ENCODE measurements at regions not wholly inside any gene's neighbourhood (a gene's known extent, or its start where the extent isn't known, plus 50 kb on each side); places are given as distances from the start of the nearest gene placed in this dataset.

- TF ChIP-seq POLR2AphosphoS5 (IDR thresholded peaks at IDR 0.05; ENCODE audit: insufficient read depth, low read depth, low read length) = no peak
- TF ChIP-seq CTCF (IDR thresholded peaks at IDR 0.05; ENCODE audit: extremely low read depth in 1 of 2, insufficient read depth in 1 of 2, low read depth in 1 of 2, low read length in 2 of 2) = no peak
- no peak for TF ChIP-seq JUN (IDR thresholded peaks at IDR 0.05; ENCODE audit: borderline replicate concordance, insufficient read depth, insufficient read length, low read depth)
- TF ChIP-seq EZH2 (IDR thresholded peaks at IDR 0.05; ENCODE audit: borderline replicate concordance, low read depth, low read length, severe bottlenecking) = no peak
- TF ChIP-seq POLR2A (IDR thresholded peaks at IDR 0.05; ENCODE audit: low read depth, low read length) = no peak
- TF ChIP-seq MAX (IDR thresholded peaks at IDR 0.05; ENCODE audit: insufficient read depth, insufficient read length) = no peak
- TF ChIP-seq GATA2 (IDR thresholded peaks at IDR 0.05; ENCODE audit: insufficient read depth, insufficient read length, low read depth, low read length) = no peak
Measured at GRCh38 chr6:4561078-4561435, 215.1 kb upstream of the CDYL start.
